PC-9 (cell line): ENCODE measurements at regions not wholly inside any gene's neighbourhood (a gene's known extent, or its start where the extent isn't known, plus 50 kb on each side); places are given as distances from the start of the nearest gene placed in this dataset.

Experiments
- EZH2 ChIP-seq: fragments of 200-600 bp; sonication (generic); IDR thresholded peaks from 2 replicates; pipeline ENCODE4 v1.8.0; 2017; ENCODE audit warnings: antibody characterized with exemption, low read depth
- TF ChIP-seq, protein P1 (sequence below): fragments of 200-600 bp; sonication (generic); conservative IDR thresholded peaks from 2 replicates; pipeline ENCODE4 v1.6.1; 2017; ENCODE audit warnings: mixed run types, antibody characterized with exemption, mild to moderate bottlenecking, moderate library complexity

DNA sequence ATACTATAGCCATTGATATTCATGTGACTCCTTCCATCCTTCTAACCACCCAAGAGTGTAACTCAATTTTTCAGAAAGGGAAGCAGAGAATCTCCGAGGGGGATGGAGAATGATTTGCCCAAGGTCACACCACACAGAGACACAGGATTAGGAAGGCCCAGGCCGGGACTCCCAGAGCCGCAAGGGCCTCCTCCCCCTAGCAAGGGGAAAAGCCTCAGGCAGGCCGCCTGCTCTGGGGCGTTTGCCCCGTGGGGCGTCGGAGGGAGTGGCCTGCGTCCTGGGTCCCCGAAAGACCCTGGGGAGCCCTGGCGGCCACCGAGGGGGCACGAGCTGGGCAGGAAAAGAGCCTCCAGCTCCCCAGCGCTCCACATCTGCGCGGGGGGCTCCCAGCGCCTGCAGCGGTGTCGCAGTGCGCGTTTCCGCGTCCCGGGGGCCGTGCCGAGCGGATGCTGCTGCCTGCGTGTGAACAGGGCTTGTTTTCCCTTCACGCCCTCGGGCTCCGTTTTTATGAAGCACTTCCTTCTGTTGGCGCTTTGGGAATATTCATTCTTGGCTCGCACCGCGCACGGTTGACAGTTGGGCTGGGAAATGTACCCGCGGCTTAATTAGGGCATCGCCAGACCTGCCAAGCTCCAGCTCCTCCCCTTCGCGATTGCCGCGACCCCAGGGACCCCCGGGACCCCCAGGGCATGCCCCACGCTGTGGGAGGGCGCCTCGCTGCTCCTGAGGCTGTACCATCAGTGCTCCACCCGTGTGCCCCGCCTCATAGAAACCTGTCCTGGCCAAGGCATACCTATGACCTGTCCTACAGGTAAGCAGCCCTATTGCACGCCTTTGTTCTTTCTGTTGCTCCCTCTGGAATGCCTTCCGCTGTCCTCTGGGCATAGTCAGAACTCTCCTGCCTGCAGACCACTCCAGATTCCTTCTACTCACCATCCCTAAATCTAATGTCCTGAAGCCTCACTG, 158.9 kb upstream of the GLI2 start:
- TF ChIP-seq, protein P1, sequence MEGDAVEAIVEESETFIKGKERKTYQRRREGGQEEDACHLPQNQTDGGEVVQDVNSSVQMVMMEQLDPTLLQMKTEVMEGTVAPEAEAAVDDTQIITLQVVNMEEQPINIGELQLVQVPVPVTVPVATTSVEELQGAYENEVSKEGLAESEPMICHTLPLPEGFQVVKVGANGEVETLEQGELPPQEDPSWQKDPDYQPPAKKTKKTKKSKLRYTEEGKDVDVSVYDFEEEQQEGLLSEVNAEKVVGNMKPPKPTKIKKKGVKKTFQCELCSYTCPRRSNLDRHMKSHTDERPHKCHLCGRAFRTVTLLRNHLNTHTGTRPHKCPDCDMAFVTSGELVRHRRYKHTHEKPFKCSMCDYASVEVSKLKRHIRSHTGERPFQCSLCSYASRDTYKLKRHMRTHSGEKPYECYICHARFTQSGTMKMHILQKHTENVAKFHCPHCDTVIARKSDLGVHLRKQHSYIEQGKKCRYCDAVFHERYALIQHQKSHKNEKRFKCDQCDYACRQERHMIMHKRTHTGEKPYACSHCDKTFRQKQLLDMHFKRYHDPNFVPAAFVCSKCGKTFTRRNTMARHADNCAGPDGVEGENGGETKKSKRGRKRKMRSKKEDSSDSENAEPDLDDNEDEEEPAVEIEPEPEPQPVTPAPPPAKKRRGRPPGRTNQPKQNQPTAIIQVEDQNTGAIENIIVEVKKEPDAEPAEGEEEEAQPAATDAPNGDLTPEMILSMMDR: no peak
- TF ChIP-seq EZH2: no peak
